WERI-Rb-1 (cell line): ENCODE measurements at regions not wholly inside any gene's neighbourhood (a gene's known extent, or its start where the extent isn't known, plus 50 kb on each side); places are given as distances from the start of the nearest gene placed in this dataset.
A peak's percentile ranks its signal among the peaks of the same experiment; 100 is the strongest.

Experiments
- DNase-seq: peaks from one replicate; pipeline ENCODE4 v3.0.0-alpha.2; 2020
- H3K27ac ChIP-seq: fragments of 250-450 bp; sonication (Bioruptor Pico); 2 replicates; pipeline ENCODE4 v1.5.1; 2020; ENCODE audit warnings: mild to moderate bottlenecking, moderate library complexity
- H3K27me3 ChIP-seq: fragments of 250-450 bp; sonication (Bioruptor Pico); 2 replicates; pipeline ENCODE4 v1.5.1; 2021; ENCODE audit warnings: mild to moderate bottlenecking, low read depth, moderate library complexity; ENCODE audit not compliant: insufficient read depth, severe bottlenecking
- H3K36me3 ChIP-seq: fragments of 250-450 bp; sonication (Bioruptor Pico); 2 replicates; pipeline ENCODE4 v1.5.1; 2020; ENCODE audit warnings: mild to moderate bottlenecking, moderate library complexity
- H3K4me3 ChIP-seq: 2 replicates; pipeline ENCODE4 v1.5.1; 2011; ENCODE audit warnings: low read depth, mild to moderate bottlenecking, control low read depth, low read length
- H3K9me3 ChIP-seq: fragments of 250-450 bp; sonication (Bioruptor Pico); 2 replicates; pipeline ENCODE4 v1.5.1; 2021; ENCODE audit warnings: mild to moderate bottlenecking, moderate library complexity; ENCODE audit not compliant: severe bottlenecking
- TF ChIP-seq, protein P1 (sequence below): IDR thresholded peaks from 2 replicates; pipeline ENCODE4 v1.5.1; 2011; ENCODE audit warnings: low read depth, mild to moderate bottlenecking, control low read depth, inconsistent platforms, low read length

DNA sequence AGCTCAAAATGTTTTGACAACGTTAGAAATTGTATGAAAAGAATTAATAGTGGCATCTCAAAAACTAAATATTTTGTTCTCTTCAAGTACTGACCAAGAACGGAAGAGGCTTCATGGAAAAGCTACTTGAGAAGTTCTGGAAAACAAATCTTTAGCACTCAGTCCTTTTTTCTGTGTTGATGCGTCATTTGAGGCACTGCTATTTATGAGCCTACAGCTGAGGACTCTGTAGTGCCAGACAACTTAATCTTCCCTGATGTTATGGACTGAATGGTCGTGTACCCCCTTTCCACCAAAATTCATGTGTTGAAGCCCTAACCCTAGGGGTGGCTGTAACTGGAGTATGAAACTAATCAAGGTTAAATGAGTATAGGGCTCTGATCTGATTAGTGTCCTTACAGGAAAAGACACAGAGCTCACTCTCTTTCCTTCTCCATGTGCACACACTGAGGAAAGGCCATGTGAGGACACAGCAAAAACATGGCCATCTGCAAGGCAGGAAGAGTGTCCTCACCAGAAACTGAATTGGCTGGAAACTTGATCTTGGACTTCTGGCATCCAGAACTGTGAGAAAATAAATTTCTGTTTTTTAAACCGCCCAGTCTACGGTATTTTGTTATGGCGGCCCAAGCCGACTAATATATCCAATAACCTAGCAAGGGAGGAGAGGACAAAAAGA is 337.0 kb upstream of the CLEC14A start:
- no peaks in the 10 kb centered on the region for H3K36me3 ChIP-seq
- no peak overlapping the region for H3K4me3 ChIP-seq
- no peak overlapping the region for H3K27ac ChIP-seq
- DNase-seq: peak; percentile 16
- TF ChIP-seq, protein P1, sequence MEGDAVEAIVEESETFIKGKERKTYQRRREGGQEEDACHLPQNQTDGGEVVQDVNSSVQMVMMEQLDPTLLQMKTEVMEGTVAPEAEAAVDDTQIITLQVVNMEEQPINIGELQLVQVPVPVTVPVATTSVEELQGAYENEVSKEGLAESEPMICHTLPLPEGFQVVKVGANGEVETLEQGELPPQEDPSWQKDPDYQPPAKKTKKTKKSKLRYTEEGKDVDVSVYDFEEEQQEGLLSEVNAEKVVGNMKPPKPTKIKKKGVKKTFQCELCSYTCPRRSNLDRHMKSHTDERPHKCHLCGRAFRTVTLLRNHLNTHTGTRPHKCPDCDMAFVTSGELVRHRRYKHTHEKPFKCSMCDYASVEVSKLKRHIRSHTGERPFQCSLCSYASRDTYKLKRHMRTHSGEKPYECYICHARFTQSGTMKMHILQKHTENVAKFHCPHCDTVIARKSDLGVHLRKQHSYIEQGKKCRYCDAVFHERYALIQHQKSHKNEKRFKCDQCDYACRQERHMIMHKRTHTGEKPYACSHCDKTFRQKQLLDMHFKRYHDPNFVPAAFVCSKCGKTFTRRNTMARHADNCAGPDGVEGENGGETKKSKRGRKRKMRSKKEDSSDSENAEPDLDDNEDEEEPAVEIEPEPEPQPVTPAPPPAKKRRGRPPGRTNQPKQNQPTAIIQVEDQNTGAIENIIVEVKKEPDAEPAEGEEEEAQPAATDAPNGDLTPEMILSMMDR: no peak
- H3K9me3 ChIP-seq: peaks cover 7% of the 10 kb centered on the region
- no peaks in the 10 kb centered on the region for H3K27me3 ChIP-seq

DNA sequence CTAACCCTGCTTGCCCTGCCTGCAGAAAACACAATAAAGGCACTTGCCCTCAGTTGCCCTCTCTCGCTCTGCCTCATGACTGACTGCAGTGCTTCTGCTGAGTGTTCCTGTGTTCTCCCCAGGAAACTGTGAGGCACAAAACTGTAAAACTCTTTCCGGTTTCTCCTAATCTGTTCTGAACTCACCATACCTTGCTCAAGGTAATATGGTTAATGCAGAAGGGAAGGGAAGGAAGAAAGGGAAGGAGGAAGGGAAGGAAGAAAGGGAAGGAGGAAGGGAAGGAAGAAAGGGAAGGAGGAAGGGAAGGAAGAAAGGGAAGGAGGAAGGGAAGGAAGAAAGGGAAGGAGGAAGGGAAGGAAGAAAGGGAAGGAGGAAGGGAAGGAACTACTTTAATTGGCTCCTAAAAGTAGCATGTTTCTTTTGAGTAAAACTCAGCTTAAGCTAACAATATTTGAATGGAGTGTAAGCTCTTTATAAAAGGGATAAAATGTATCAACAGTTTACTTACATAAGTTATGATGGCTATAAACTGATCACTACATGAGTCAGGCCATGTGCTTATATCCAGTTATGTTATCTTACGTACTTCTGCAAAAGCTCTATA is 334.0 kb upstream of the CLEC14A start:
- Histone ChIP-seq H3K36me3 (no peaks in the 10 kb centered on the region), H3K27me3 (no peaks in the 10 kb centered on the region), H3K9me3 (peaks cover 7% of the 10 kb centered on the region), H3K27ac (no peak overlapping the region), H3K4me3 (no peak overlapping the region)
- DNase-seq: no peak
- TF ChIP-seq, protein P1: no peak

GRCh38 chr14:38583471-38583870 is 327.6 kb upstream of the CLEC14A start:
- peaks cover 5% of the 10 kb centered on the region for H3K27me3 ChIP-seq
- H3K36me3 ChIP-seq: no peaks in the 10 kb centered on the region
- no peaks in the 10 kb centered on the region for H3K9me3 ChIP-seq
- no peak for DNase-seq
- TF ChIP-seq, protein P1: no peak
- H3K27ac ChIP-seq: no peak overlapping the region
- no peak overlapping the region for H3K4me3 ChIP-seq

DNA sequence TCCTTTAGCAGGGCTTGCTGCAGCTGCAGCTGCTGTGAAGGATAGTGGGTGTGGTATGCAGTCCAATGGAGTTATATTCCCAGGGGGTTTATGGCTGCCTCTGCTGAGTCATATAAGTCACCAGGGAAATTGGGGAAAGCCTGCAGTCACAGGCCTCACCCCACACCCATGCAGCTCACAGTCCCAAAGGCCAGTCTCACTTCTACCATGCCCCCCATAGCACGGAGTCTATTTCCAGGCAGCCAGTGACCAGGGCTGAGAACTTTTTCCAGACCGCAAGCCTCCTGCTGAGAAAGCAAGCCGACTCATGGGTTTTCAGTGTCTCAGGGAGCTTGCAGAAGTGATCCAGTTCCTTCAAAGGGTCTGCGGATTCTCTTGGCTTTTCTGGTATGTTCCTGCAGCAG is 322.4 kb upstream of the CLEC14A start:
- Histone ChIP-seq H3K4me3 (no peak overlapping the region), H3K9me3 (peaks cover 3% of the 10 kb centered on the region), H3K27me3 (peaks cover 5% of the 10 kb centered on the region), H3K36me3 (no peaks in the 10 kb centered on the region), H3K27ac (no peak overlapping the region)
- TF ChIP-seq, protein P1: no peak
- DNase-seq: no peak

GRCh38 chr14:38567703-38568102 is 311.8 kb upstream of the CLEC14A start:
- TF ChIP-seq, protein P1: no peak
- Histone ChIP-seq H3K27ac (no peak overlapping the region), H3K36me3 (no peaks in the 10 kb centered on the region), H3K4me3 (no peak overlapping the region), H3K27me3 (peaks cover 12% of the 10 kb centered on the region), H3K9me3 (no peaks in the 10 kb centered on the region)
- no peak for DNase-seq
